ENCODE measurements at regions not wholly inside any gene's neighbourhood (a gene's known extent, or its start where the extent isn't known, plus 50 kb on each side); places are given as distances from the start of the nearest gene placed in this dataset.
"Not testable (repeated sequence)": the region's sequence is repeated elsewhere in the genome, so short reads cannot be mapped to it uniquely, and the experiment has no call there.

- Histone ChIP-seq H3K27ac (ENCODE audit: low read depth, low read length) (no peak overlapping the region), H3K9me3 (ENCODE audit: control insufficient read depth in 3 of 3, low read length in 3 of 3) (no peaks in the 10 kb centered on the region), H3K9ac (ENCODE audit: low read depth in 1 of 3, low read length in 3 of 3) (no peak overlapping the region), H3K4me1 (ENCODE audit: control insufficient read depth in 3 of 3, insufficient read depth in 3 of 3, low read length in 3 of 3) (peaks cover 0 to 6% (median 0%) of the 10 kb centered on the region in 3 donors), H3K36me3 (ENCODE audit: control insufficient read depth in 3 of 3, insufficient read depth in 3 of 3, low read length in 3 of 3) (no peaks in the 10 kb centered on the region), H3K27me3 (ENCODE audit: control insufficient read depth in 3 of 3, insufficient read depth in 3 of 3, low read length in 3 of 3) (no peaks in the 10 kb centered on the region), H3K4me3 (ENCODE audit: low read length in 3 of 3) (no peak overlapping the region)
Observed at GRCh38 chr4:123529278-123529568, 132.6 kb downstream of the SPRY1 start.

- Histone ChIP-seq H3K4me3 (ENCODE audit: low read length in 3 of 3) (no peak overlapping the region), H3K9ac (ENCODE audit: low read depth in 1 of 3, low read length in 3 of 3) (no peak overlapping the region), H3K27me3 (ENCODE audit: control insufficient read depth in 3 of 3, insufficient read depth in 3 of 3, low read length in 3 of 3) (no peaks in the 10 kb centered on the region), H3K27ac (ENCODE audit: low read depth, low read length) (no peak overlapping the region), H3K36me3 (ENCODE audit: control insufficient read depth in 3 of 3, insufficient read depth in 3 of 3, low read length in 3 of 3) (no peaks in the 10 kb centered on the region), H3K9me3 (ENCODE audit: control insufficient read depth in 3 of 3, low read length in 3 of 3) (no peaks in the 10 kb centered on the region), H3K4me1 (ENCODE audit: control insufficient read depth in 3 of 3, insufficient read depth in 3 of 3, low read length in 3 of 3) (peaks cover 0 to 6% (median 0%) of the 10 kb centered on the region in 3 donors)
Observed at GRCh38 chr4:123530357-123530756, 133.8 kb downstream of the SPRY1 start.

DNA sequence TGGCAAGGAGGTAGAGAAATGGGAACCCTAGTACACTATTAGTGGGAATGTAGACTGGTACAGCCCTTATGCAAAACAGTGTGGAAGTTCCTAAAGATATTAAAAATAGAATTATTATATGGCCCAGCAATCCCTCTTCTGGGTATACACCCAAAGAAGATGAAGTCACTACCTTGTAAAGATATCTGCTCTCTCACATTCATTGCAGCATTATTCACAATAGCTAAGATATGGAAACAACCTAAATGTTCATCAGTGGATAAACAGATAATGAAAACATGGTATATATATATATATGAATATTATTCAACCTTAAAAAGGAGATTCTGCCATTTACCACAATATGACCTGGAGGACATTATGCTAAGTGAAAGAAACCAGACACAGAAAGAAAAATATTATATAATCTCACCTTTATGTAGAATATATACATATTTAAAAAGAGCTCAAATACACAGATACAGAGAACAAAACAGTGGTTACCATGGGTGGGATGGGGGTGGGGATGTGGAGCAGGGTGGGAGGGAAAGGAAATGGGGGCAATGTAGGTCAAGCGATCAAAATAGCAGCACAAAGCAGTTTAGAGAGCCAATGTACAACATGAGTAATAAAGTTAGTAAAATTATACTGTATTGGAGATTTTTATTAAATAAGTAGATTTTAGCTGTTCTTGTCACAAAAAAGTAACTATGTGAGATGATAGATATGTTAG lies 138.6 kb downstream of the SPRY1 start:
- H3K27ac ChIP-seq (ENCODE audit: low read depth, low read length) = no peak overlapping the region
- H3K27me3 ChIP-seq (ENCODE audit: control insufficient read depth in 3 of 3, insufficient read depth in 3 of 3, low read length in 3 of 3) = no peaks in the 10 kb centered on the region
- H3K4me3 ChIP-seq (ENCODE audit: low read length in 3 of 3) = no peak overlapping the region
- H3K9me3 ChIP-seq (ENCODE audit: control insufficient read depth in 3 of 3, low read length in 3 of 3) = no peaks in the 10 kb centered on the region
- no peaks in the 10 kb centered on the region for H3K36me3 ChIP-seq (ENCODE audit: control insufficient read depth in 3 of 3, insufficient read depth in 3 of 3, low read length in 3 of 3)
- H3K9ac ChIP-seq (ENCODE audit: low read depth in 1 of 3, low read length in 3 of 3) = no peak overlapping the region
- no peaks in the 10 kb centered on the region for H3K4me1 ChIP-seq (ENCODE audit: control insufficient read depth in 3 of 3, insufficient read depth in 3 of 3, low read length in 3 of 3)

- Histone ChIP-seq H3K9me3 (ENCODE audit: control insufficient read depth in 3 of 3, low read length in 3 of 3) (no peaks in the 10 kb centered on the region), H3K27ac (ENCODE audit: low read depth, low read length) (no peak overlapping the region), H3K4me1 (ENCODE audit: control insufficient read depth in 3 of 3, insufficient read depth in 3 of 3, low read length in 3 of 3) (no peaks in the 10 kb centered on the region), H3K4me3 (ENCODE audit: low read length in 3 of 3) (no peak overlapping the region), H3K9ac (ENCODE audit: low read depth in 1 of 3, low read length in 3 of 3) (no peak overlapping the region), H3K27me3 (ENCODE audit: control insufficient read depth in 3 of 3, insufficient read depth in 3 of 3, low read length in 3 of 3) (no peaks in the 10 kb centered on the region), H3K36me3 (ENCODE audit: control insufficient read depth in 3 of 3, insufficient read depth in 3 of 3, low read length in 3 of 3) (no peaks in the 10 kb centered on the region)
Observed at GRCh38 chr4:123536225-123536624, 139.6 kb downstream of the SPRY1 start.

DNA sequence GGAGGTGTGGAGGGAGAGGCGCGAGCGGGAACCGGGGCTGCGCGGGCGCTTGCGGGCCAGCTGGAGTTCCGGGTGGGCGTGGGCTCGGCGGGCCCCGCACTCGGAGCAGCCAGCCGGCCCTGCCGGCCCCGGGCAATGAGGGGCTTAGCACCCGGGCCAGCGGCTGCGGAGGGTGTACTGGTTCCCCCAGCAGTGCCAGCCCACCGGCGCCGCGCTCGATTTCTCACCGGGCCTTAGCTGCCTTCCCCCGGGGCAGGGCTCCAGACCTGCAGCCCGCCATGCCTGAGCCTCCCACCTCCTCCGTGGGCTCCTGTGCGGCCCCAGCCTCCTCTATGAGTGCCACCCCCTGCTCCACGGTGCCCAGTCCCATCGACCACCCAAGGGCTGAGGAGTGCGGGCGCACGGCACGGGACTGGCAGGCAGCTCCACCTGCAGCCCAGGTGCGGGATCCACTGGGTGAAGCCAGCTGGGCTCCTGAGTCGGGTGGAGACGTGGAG lies 141.4 kb downstream of the SPRY1 start:
- not testable (repeated sequence) for H3K9me3 ChIP-seq (ENCODE audit: control insufficient read depth in 3 of 3, low read length in 3 of 3); H3K4me1 ChIP-seq (ENCODE audit: control insufficient read depth in 3 of 3, insufficient read depth in 3 of 3, low read length in 3 of 3); H3K27me3 ChIP-seq (ENCODE audit: control insufficient read depth in 3 of 3, insufficient read depth in 3 of 3, low read length in 3 of 3); H3K36me3 ChIP-seq (ENCODE audit: control insufficient read depth in 3 of 3, insufficient read depth in 3 of 3, low read length in 3 of 3); H3K27ac ChIP-seq (ENCODE audit: low read depth, low read length); H3K9ac ChIP-seq (ENCODE audit: low read depth in 1 of 3, low read length in 3 of 3); H3K4me3 ChIP-seq (ENCODE audit: low read length in 3 of 3)

DNA sequence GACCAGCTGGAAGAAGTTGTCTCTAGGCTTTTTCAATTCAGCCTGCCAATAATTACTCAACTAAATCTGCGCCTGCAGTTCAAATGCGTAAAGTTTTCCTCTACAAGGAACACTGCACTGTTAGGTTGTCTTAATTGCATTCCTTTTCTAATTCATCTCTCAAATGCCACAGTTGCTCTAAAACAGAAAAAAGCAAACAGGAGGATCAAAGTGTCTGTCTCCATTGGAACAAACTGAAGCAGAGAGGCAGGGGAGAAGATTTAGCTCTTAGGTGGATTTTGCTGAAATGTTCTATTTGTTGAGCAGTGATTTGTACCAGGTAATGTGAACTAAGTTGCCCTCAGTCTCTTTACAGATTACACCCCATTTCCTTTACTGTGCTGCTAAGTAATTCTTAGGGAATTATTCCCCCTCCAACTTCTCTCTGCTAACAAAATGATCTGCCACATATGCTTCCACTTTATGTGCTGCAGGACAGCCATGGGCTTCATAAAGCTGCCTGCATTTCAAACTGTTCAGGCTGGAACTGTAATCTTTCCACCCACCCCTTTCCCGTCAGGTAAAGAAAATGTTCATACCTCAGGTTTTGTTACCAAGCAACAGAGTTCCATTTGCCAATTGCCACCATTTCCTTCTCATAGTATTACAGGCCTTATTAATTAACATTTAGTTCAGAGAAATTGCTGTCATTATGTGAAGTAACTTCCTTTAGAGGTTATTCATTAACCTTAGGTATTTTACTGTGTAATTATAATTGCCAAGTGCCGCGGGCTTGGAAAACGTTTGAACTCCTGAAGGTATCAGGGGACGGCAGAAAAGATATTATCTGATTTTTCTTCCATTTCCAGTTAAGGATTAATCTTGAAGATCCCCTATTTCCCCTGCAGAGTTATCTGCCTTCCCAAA lies 149.3 kb downstream of the SPRY1 start:
- Histone ChIP-seq H3K9me3 (ENCODE audit: control insufficient read depth in 3 of 3, low read length in 3 of 3) (no peaks in the 10 kb centered on the region), H3K9ac (ENCODE audit: low read depth in 1 of 3, low read length in 3 of 3) (no peak overlapping the region), H3K36me3 (ENCODE audit: control insufficient read depth in 3 of 3, insufficient read depth in 3 of 3, low read length in 3 of 3) (no peaks in the 10 kb centered on the region), H3K4me1 (ENCODE audit: control insufficient read depth in 3 of 3, insufficient read depth in 3 of 3, low read length in 3 of 3) (peaks cover 0 to 3% (median 0%) of the 10 kb centered on the region in 3 donors), H3K27me3 (ENCODE audit: control insufficient read depth in 3 of 3, insufficient read depth in 3 of 3, low read length in 3 of 3) (no peaks in the 10 kb centered on the region), H3K4me3 (ENCODE audit: low read length in 3 of 3) (no peak overlapping the region), H3K27ac (ENCODE audit: low read depth, low read length) (no peak overlapping the region)

DNA sequence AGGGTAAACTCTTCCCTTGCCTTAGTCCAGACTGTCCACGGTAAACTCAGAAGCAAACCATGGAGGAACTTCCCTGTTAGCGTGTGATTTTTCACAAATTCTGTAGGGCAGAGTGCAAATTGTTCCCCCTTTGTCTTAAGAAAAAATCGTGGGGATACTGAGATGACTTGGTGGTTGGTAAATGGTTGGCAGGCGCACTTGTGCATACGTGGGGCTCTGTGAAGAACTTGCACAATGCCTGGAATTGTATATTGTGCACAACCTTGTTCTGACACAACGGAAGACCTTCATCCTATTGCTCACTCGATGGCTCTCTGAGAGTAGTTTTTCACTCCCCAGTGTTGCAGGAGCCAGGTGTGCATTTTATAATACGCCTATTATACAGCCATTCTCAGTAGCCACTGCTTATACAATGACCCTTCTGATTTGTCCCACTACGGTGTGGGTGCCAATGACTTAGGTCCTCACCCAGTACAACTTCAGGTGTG lies 150.0 kb downstream of the SPRY1 start:
- no peak overlapping the region for H3K9ac ChIP-seq (ENCODE audit: low read depth in 1 of 3, low read length in 3 of 3)
- no peaks in the 10 kb centered on the region for H3K36me3 ChIP-seq (ENCODE audit: control insufficient read depth in 3 of 3, insufficient read depth in 3 of 3, low read length in 3 of 3)
- H3K4me1 ChIP-seq (ENCODE audit: control insufficient read depth in 3 of 3, insufficient read depth in 3 of 3, low read length in 3 of 3) = peaks cover 0 to 3% (median 0%) of the 10 kb centered on the region in 3 donors
- no peak overlapping the region for H3K27ac ChIP-seq (ENCODE audit: low read depth, low read length)
- no peak overlapping the region for H3K4me3 ChIP-seq (ENCODE audit: low read length in 3 of 3)
- no peaks in the 10 kb centered on the region for H3K27me3 ChIP-seq (ENCODE audit: control insufficient read depth in 3 of 3, insufficient read depth in 3 of 3, low read length in 3 of 3)
- no peaks in the 10 kb centered on the region for H3K9me3 ChIP-seq (ENCODE audit: control insufficient read depth in 3 of 3, low read length in 3 of 3)

- no peaks in the 10 kb centered on the region for H3K36me3 ChIP-seq (ENCODE audit: control insufficient read depth in 3 of 3, insufficient read depth in 3 of 3, low read length in 3 of 3)
- no peaks in the 10 kb centered on the region for H3K9me3 ChIP-seq (ENCODE audit: control insufficient read depth in 3 of 3, low read length in 3 of 3)
- no peak overlapping the region for H3K9ac ChIP-seq (ENCODE audit: low read depth in 1 of 3, low read length in 3 of 3)
- H3K27ac ChIP-seq (ENCODE audit: low read depth, low read length) = no peak overlapping the region
- H3K4me1 ChIP-seq (ENCODE audit: control insufficient read depth in 3 of 3, insufficient read depth in 3 of 3, low read length in 3 of 3) = peaks cover 0 to 3% (median 0%) of the 10 kb centered on the region in 3 donors
- no peak overlapping the region for H3K4me3 ChIP-seq (ENCODE audit: low read length in 3 of 3)
- H3K27me3 ChIP-seq (ENCODE audit: control insufficient read depth in 3 of 3, insufficient read depth in 3 of 3, low read length in 3 of 3) = no peaks in the 10 kb centered on the region
Observed at GRCh38 chr4:123547216-123548165, 150.9 kb downstream of the SPRY1 start.

- Histone ChIP-seq H3K4me3 (ENCODE audit: low read length in 3 of 3) (no peak overlapping the region), H3K4me1 (ENCODE audit: control insufficient read depth in 3 of 3, insufficient read depth in 3 of 3, low read length in 3 of 3) (peaks cover 7 to 19% (median 15%) of the 10 kb centered on the region in 3 donors), H3K9me3 (ENCODE audit: control insufficient read depth in 3 of 3, low read length in 3 of 3) (no peaks in the 10 kb centered on the region), H3K36me3 (ENCODE audit: control insufficient read depth in 3 of 3, insufficient read depth in 3 of 3, low read length in 3 of 3) (no peaks in the 10 kb centered on the region), H3K27ac (ENCODE audit: low read depth, low read length) (no peak overlapping the region), H3K9ac (ENCODE audit: low read depth in 1 of 3, low read length in 3 of 3) (no peak overlapping the region), H3K27me3 (ENCODE audit: control insufficient read depth in 3 of 3, insufficient read depth in 3 of 3, low read length in 3 of 3) (no peaks in the 10 kb centered on the region)
Observed at GRCh38 chr4:123553279-123553678, 156.7 kb downstream of the SPRY1 start.

All from skeletal muscle tissue (tissue), 3 donors.